ENCODE measurements at regions not wholly inside any gene's neighbourhood (a gene's known extent, or its start where the extent isn't known, plus 50 kb on each side); places are given as distances from the start of the nearest gene placed in this dataset.

DNA sequence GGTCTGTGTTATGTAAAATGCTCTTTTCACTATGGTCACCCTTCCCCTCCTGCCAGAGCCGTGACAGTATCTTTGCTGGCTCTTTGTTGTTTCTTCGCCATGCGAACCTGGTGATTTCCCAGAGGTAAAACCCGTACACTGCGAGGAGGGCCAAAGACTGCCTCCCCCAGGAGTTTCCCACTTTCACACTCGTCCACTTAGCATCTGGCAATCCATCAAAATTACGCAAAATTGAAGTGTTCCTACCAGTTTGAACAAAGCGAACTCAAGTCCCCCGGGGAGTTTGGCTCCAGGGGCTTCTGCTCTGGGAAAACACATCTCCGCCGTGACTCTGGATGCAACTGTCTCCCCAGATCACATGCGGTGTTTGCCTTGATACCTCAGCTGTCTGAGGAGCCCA lies 239.9 kb downstream of the FAM43A start:
- no peak for TF ChIP-seq POLR2AphosphoS5 (IDR thresholded peaks at IDR 0.05)
- TF ChIP-seq, protein P1, sequence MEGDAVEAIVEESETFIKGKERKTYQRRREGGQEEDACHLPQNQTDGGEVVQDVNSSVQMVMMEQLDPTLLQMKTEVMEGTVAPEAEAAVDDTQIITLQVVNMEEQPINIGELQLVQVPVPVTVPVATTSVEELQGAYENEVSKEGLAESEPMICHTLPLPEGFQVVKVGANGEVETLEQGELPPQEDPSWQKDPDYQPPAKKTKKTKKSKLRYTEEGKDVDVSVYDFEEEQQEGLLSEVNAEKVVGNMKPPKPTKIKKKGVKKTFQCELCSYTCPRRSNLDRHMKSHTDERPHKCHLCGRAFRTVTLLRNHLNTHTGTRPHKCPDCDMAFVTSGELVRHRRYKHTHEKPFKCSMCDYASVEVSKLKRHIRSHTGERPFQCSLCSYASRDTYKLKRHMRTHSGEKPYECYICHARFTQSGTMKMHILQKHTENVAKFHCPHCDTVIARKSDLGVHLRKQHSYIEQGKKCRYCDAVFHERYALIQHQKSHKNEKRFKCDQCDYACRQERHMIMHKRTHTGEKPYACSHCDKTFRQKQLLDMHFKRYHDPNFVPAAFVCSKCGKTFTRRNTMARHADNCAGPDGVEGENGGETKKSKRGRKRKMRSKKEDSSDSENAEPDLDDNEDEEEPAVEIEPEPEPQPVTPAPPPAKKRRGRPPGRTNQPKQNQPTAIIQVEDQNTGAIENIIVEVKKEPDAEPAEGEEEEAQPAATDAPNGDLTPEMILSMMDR (IDR thresholded peaks at IDR 0.05): no peak
- TF ChIP-seq POLR2A (IDR thresholded peaks at IDR 0.05): no peak

All from prostate gland (tissue), 2 donors.